HG03460 (cell line): ENCODE measurements at regions not wholly inside any gene's neighbourhood (a gene's known extent, or its start where the extent isn't known, plus 50 kb on each side); places are given as distances from the start of the nearest gene placed in this dataset.
"Not testable (repeated sequence)": the region's sequence is repeated elsewhere in the genome, so short reads cannot be mapped to it uniquely, and the experiment has no call there.

Source experiments
- ATAC-seq: cut with Tn5 transposase; IDR thresholded peaks from one replicate; pipeline ENCODE4 v1.9.1; 2021; ENCODE audit not compliant: unreplicated experiment

- no peak for ATAC-seq
These were observed 162.5 kb upstream of the C1orf174 start for GRCh38 chr1:4062560-4062959.

- ATAC-seq = no peak
These were observed 162.9 kb upstream of the C1orf174 start for GRCh38 chr1:4062992-4063391.

GRCh38 chr1:4063516-4063915 lies 163.4 kb upstream of the C1orf174 start:
- no peak for ATAC-seq

- no peak for ATAC-seq
These were observed 164.2 kb upstream of the C1orf174 start for GRCh38 chr1:4064150-4064889.

- ATAC-seq = no peak
These were observed 167.0 kb upstream of the C1orf174 start for GRCh38 chr1:4066860-4067599.

GRCh38 chr1:4068076-4068475 lies 168.0 kb upstream of the C1orf174 start:
- no peak for ATAC-seq

GRCh38 chr1:4071653-4072052 lies 171.6 kb upstream of the C1orf174 start:
- ATAC-seq = no peak

- ATAC-seq = no peak
These were observed 172.5 kb upstream of the C1orf174 start for GRCh38 chr1:4072481-4073153.

- ATAC-seq = no peak
These were observed 175.6 kb upstream of the C1orf174 start for GRCh38 chr1:4075436-4076225.

- ATAC-seq = no peak
These were observed 176.3 kb upstream of the C1orf174 start for GRCh38 chr1:4076346-4076745.

- not testable (repeated sequence) for ATAC-seq
These were observed 178.3 kb upstream of the C1orf174 start for GRCh38 chr1:4078091-4078962.

- ATAC-seq = no peak
These were observed 179.7 kb upstream of the C1orf174 start for GRCh38 chr1:4079815-4080214.

- ATAC-seq = no peak
These were observed 182.0 kb upstream of the C1orf174 start for GRCh38 chr1:4081806-4082711.

- no peak for ATAC-seq
These were observed 183.4 kb upstream of the C1orf174 start for GRCh38 chr1:4083231-4084047.

GRCh38 chr1:4084048-4084431 lies 184.0 kb upstream of the C1orf174 start:
- ATAC-seq = no peak

- ATAC-seq = no peak
These were observed 184.4 kb upstream of the C1orf174 start for GRCh38 chr1:4084446-4084845.

GRCh38 chr1:4084896-4085295 lies 184.8 kb upstream of the C1orf174 start:
- no peak for ATAC-seq

GRCh38 chr1:4085546-4085945 lies 185.5 kb upstream of the C1orf174 start:
- no peak for ATAC-seq
